GM19023 (cell line): ENCODE measurements at regions not wholly inside any gene's neighbourhood (a gene's known extent, or its start where the extent isn't known, plus 50 kb on each side); places are given as distances from the start of the nearest gene placed in this dataset.

Experiments
- ATAC-seq: cut with Tn5 transposase; IDR thresholded peaks from one replicate; pipeline ENCODE4 v1.9.1; 2021; ENCODE audit warnings: mild to moderate bottlenecking, moderate library complexity; ENCODE audit not compliant: unreplicated experiment

DNA sequence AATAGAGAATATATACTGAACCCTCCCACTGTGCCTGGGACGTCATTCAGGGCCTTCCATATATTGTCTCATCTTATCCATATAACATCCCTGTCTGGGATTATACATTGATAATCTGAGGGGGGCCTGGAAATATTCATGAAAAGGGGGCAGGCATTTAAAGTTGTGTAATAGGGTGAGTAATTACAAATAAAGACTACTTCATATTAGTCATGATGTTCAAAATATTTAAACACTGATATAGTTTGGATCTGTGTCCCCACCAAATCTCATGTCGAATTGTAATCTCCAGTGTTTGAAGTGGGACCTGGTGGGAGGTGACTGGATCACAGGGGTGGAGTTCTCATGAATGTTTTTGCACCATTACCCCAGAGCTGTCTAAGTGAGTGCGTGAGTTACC is 97.8 kb downstream of the AQP9 start:
- ATAC-seq = no peak

DNA sequence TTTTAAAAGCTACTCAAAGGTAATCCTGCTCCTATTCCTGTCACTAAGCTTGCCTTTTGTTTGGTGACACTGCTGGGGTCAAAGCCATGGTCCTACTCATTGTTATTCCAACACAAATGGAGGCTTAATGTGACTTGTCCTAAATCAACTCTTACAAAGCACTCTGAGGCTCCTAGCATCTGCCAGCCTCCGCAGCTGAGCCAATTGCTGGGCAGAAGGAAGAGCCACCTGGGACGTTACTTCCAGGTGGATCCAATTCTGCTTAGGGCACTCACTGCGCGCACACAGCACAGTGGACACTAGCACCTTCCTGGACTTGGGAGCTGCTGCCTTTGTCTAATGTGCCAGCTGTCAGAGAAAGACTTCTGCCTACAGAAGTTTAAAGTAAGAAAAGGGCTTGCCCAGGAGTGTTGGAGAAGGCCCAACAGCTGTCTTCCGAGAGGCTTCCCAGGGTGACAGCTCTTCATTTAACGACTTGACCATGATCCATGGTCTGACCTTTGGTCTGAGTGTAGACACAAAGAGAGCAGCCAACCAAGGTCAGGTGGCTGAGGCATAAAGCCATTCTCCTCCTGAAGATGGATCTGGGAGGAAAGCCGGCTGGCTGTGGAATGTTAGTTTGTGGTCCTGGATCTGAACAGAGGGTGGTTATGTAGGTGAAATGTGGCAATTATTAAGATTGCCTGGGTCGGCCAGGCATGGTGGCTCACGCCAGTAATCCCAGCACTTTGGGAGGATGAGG is 102.2 kb downstream of the AQP9 start:
- no peak for ATAC-seq

DNA sequence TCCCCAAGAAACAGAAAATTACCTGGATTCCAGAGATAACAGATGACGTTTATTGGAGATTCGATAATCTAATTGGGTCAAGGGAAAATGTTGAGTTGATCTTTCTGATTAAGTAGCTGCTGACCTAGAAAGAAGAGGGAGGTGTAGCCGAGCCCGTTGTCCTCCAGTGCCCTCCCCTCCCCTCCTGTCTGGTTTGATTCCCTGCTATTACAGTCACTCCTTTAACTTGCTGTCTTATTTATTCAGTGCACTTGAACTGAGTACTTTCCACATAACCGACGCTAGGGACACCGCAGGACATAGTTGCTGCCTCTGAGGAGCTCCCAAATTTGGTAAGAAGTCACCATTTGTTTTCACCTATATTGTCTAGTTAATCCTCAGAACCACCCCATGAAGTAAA is 103.7 kb downstream of the AQP9 start:
- no peak for ATAC-seq

- ATAC-seq = no peak
These were observed 104.9 kb downstream of the AQP9 start for GRCh38 chr15:58243070-58243469.

- ATAC-seq = no peak
These were observed 106.4 kb downstream of the AQP9 start for GRCh38 chr15:58244536-58244935.

- ATAC-seq = no peak
These were observed 107.9 kb downstream of the AQP9 start for GRCh38 chr15:58246041-58246440.

- no peak for ATAC-seq
These were observed 110.0 kb downstream of the AQP9 start for GRCh38 chr15:58247855-58248842.

DNA sequence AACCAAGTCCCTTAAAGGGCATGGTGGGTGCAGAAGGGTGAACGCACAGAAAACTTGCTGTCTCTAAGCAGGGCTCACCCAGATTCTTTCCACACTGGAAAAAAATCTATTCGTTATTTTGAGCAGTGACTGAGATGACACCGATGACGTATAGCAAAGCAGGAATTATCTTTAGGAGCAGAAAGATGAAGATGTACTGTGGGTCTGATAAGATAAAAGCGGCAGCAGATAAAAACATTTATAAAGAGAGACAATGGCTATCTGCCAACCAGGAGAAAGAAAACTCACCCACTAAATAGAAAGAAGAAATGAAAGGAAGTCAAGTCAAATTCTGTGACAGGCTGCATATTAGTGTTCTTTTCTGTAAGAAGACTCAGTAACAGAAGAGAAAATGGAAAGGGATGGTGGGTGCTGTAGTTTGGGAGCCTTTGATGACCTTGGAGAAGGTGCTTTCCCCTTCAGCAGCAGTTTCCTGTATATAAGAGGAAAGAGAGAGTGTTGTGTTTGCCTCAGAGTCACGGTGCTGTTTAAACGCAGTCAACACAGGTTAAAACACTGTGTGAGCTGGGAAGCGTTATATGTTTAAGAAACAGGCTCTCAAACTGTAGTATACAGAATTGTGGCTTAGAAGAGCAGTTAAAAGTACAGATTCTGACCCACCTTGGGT is 111.6 kb downstream of the AQP9 start:
- ATAC-seq = no peak

DNA sequence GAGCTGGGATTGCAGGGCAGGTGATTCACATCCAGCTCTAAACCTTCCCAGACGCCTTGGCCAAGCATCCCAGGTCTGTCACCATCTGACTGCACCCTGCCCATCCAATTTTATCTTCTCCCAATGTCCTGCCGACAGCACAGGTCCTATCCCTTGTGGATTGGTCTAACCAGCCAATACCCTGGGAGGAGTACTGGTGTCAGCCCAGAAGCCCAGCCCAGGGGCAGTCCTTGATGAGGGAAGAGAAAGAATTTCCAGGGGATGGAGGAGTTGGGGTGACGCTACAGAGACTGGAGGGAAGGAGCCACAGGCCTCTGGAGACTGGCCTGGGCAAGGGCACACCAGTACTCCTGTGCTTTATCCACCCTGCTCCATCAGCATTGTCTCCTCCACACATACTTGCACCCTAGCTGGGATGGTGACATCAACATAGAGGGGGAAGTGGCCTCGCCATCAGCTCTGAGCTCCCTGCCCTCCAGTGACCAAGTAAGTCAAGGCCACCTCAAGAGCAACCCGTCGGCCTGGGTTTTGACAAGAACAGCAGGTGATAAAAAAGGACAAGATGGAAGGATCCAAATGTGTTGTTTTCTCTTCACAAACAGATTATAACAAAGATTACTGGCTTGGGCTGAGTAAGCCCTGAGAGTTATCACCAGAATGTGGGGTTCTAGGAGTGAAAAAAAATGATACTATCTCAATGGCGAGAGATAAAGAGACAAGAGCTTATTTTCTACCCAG is 114.6 kb downstream of the AQP9 start:
- ATAC-seq = no peak

DNA sequence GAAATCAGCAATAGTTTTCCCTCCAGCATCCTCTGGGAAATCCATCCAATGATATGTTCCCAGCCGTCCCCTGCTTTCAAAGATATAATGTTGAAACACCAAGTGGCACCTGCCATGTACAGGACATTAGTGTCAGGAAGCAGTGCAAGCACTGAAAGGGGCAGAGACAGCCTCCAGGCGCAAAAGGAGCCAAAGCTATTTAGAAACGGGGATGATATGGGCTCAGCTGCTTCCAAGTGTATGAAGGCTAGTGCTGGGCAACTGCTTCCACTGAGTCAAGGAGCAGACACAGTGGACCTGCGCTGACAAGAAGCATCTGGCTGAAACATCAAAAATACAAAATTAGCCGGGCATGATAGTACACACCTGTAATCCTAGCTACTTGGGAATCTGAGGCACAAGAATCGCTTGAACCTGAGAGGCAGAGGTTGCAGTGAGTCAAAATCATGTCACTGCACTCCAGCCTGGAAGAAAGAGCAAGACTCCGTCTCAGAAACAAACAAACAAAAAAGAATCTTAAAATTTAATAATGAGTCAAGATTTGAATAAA is 119.7 kb downstream of the AQP9 start:
- no peak for ATAC-seq

- no peak for ATAC-seq
These were observed 120.5 kb downstream of the AQP9 start for GRCh38 chr15:58258501-58259292.

- no peak for ATAC-seq
These were observed 122.1 kb downstream of the AQP9 start for GRCh38 chr15:58260205-58260724.

- ATAC-seq = no peak
These were observed 122.6 kb downstream of the AQP9 start for GRCh38 chr15:58260725-58261267.

DNA sequence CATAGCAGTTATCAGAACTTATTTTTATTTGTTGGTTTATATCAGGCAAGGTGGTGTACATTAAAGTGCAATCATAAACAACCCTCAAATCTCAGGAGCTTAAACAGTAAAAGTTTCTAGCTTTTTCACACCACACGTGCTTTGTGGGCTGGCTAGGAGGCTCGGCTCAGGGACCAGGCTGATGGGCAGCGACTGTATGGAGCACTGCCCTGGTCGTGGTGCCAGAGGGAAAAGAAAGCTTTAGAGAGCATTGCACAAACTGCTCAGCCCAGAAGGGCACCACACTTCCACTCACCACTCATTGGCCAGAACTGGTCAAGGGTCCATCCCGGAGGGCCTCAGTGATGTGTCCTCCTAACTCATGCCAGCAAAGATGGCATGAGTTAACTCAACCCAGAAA is 123.2 kb downstream of the AQP9 start:
- ATAC-seq = no peak

DNA sequence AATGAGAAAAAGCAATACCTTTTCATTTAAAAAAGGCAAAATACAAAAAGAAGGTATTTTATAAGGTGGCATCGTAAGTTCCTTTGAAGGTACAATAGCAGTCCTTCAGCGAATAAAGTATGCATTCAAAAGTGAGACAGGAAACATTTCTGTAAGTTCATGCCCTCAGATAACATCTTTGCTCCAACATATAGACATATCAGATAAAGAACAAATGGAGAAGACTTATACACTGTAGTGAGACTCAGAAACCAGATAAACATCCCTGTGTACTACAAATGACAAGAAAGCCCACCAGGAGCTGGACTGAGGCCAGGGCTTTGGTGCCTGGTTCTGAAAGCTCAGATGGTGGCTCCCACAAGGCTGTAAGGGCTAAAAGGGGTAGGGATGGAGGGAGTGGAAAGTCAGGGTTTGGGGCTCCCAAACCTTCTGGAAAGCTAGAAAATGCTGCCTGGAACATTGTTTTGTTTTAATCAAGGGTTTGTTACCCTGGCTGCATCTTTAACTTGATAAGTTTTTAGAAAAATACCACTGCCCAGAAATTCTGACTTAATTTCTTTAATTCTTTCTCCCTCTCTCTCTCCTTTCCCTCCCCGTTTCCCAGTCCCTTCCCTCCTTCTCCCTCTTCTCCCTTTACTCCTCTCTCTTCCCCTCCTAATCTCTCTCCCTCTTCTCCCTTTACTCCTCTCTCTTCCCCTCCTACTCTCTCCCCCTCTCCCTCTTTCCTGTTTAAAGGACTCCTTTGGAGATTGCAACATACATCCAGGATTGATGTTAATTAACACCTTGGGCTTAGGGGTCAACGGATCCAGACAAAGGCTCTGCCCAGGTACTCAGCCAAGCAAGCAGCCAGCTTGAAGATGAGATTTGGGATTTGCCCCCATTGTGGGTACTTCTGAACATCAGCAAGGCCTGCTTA is 126.1 kb downstream of the AQP9 start:
- ATAC-seq = no peak

DNA sequence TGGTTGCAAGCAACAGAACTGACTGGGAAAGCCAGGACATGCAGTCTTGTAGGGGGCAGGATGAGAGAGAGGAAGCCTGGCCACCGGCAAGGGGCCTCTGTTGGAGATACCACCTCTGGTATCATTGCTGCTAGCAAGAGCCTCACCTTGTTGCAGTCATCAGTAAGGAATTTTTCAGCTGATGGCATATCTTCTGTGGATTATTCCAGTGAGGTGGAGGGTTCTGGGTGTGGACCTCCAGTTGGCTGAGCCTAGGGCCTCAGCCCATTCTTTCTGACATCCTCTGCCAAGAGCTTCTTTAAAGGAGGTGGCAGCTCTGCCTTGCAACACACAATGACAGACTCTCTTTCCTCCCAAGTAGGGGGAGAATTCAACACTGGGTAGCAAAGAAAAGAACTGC is 128.9 kb downstream of the AQP9 start:
- no peak for ATAC-seq

GRCh38 chr15:58268746-58269267 is 130.6 kb downstream of the AQP9 start:
- no peak for ATAC-seq
